ENCODE measurements at regions not wholly inside any gene's neighbourhood (a gene's known extent, or its start where the extent isn't known, plus 50 kb on each side); places are given as distances from the start of the nearest gene placed in this dataset.

- no peak overlapping the region for H2AFZ ChIP-seq (ENCODE audit: low read depth)
- H3K4me2 ChIP-seq = no peak overlapping the region
- H3K9me3 ChIP-seq = no peaks in the 10 kb centered on the region
- whole genome bisulfite sequencing (ENCODE audit: low lambda C conversion rate) = 64% methylated on average over 8 of the region's 8 CpGs
- H3K27ac ChIP-seq (ENCODE audit: low read depth in 2 of 2, low read length in 1 of 2) = no peak overlapping the region
- H3K9me2 ChIP-seq = no peaks in the 10 kb centered on the region
- no peaks in the 10 kb centered on the region for H4K20me1 ChIP-seq (ENCODE audit: insufficient read depth)
- ChIA-PET CTCF (interaction anchor here (1.0 to 4.7 kb wide), 9 partner anchors 15 to 341 kb away, joined by 3 to 29 read pairs (median 5); no protein-coding TSS in a partner anchor), POLR2A (no interaction called here)
- no peaks in the 10 kb centered on the region for H3K36me3 ChIP-seq (replicated peaks in 1 of 2; ENCODE audit: control insufficient read depth in 1 of 2, insufficient read depth in 2 of 2, low read length in 1 of 2)
- no peaks in the 10 kb centered on the region; the same call in 1 of the 2 replicates for H3K27me3 ChIP-seq (ENCODE audit: insufficient read depth)
- H3K4me1 ChIP-seq (ENCODE audit: control insufficient read depth in 1 of 2, insufficient read depth in 2 of 2, low read depth in 1 of 2, low read length in 1 of 2) = no peaks in the 10 kb centered on the region
- DNase-seq = no peak
- H3K79me2 ChIP-seq (ENCODE audit: insufficient read depth) = no peaks in the 10 kb centered on the region
- no peak overlapping the region for H3K4me3 ChIP-seq (ENCODE audit: low read depth in 2 of 2, low read length in 1 of 2)
- no peak overlapping the region for H3K9ac ChIP-seq
- no peak for TF ChIP-seq EZH2phosphoT487 (IDR thresholded peaks at IDR 0.05; ENCODE audit: borderline replicate concordance, low read depth)
- no peak for TF ChIP-seq FOSL2 (IDR thresholded peaks at IDR 0.05; ENCODE audit: borderline replicate concordance, low read depth)
- TF ChIP-seq ZBTB33 (IDR thresholded peaks at IDR 0.05; ENCODE audit: borderline replicate concordance, low read depth) = no peak
- no peak for TF ChIP-seq GABPA (IDR thresholded peaks at IDR 0.05; ENCODE audit: low read depth)
- no peak for TF ChIP-seq JUND (IDR thresholded peaks at IDR 0.05)
- no peak for TF ChIP-seq RXRA (IDR thresholded peaks at IDR 0.05; ENCODE audit: borderline replicate concordance, low read depth)
- no peak for TF ChIP-seq REST (IDR thresholded peaks at IDR 0.05; ENCODE audit: low read depth, low read length)
- no peak for TF ChIP-seq SMC3 (IDR thresholded peaks at IDR 0.05; ENCODE audit: low read depth, low read length)
- no peak for TF ChIP-seq FOXJ3 (CRISPR knock-in tag; IDR thresholded peaks at IDR 0.05)
- TF ChIP-seq USF2 (IDR thresholded peaks at IDR 0.05; ENCODE audit: borderline replicate concordance, low read depth, low read length) = no peak
- TF ChIP-seq NFIC (IDR thresholded peaks at IDR 0.05; ENCODE audit: borderline replicate concordance) = no peak
- no peak for TF ChIP-seq FOXM1 (IDR thresholded peaks at IDR 0.05; ENCODE audit: low read depth)
- no peak for TF ChIP-seq RAD21 (IDR thresholded peaks at IDR 0.05; ENCODE audit: low read length)
- no peak for TF ChIP-seq TAF1 (IDR thresholded peaks at IDR 0.05; ENCODE audit: borderline replicate concordance, low read depth, low read length)
- H3F3A ChIP-seq (replicated peaks; ENCODE audit: insufficient read depth) = no peaks in the 10 kb centered on the region
Observed at GRCh38 chr19:34118879-34119748, 53.2 kb upstream of the LSM14A start.

Measured in SK-N-SH (cell line).